ENCODE measurements at regions not wholly inside any gene's neighbourhood (a gene's known extent, or its start where the extent isn't known, plus 50 kb on each side); places are given as distances from the start of the nearest gene placed in this dataset.

DNA sequence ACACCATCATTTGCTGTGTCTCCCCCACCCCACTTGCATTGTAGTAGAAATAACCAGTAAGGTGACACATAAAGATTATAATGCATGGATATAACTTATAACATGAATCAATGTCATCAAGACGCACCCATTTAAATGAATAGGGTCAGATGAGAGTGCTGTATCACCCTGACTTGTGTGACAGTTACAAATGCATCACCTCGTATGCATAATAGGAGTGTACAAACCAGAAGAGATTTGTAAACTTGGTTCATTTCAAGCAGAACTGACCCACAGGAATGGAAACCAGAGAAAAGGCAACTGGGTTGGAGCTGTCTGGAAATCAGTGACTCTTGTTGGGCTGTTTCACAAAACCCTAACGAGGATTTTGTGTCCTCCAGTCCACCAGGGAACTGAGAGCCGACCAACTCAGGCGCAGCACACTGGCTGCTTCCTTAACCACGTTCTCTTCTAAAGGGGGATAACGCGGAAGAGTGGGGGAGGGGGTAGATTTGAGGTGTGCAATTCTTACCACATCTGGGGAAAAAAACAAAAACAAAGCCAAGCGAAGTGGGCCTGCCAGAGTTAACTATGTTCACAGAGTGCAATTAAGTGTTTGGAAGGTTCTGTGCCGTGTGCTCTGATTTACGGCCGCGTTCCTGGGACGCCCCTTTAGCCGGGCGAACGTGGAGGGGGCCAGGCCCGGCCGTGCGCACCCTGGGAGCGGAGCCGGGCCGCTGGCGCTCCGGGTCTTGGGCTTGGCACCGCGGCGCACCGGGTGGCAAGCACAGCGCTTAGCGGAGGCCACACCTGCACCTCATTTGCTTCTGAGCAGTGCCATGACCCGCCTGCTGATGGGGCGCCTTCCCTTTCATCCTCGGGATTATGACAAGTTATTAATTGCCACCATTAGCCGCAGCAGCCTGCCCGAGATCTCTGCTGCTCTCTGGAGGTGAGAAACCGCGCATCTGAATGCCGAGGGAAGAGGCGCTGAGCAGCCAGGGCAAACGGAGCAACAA is 248.8 kb upstream of the FOXD3 start:
- TF ChIP-seq, protein P1, sequence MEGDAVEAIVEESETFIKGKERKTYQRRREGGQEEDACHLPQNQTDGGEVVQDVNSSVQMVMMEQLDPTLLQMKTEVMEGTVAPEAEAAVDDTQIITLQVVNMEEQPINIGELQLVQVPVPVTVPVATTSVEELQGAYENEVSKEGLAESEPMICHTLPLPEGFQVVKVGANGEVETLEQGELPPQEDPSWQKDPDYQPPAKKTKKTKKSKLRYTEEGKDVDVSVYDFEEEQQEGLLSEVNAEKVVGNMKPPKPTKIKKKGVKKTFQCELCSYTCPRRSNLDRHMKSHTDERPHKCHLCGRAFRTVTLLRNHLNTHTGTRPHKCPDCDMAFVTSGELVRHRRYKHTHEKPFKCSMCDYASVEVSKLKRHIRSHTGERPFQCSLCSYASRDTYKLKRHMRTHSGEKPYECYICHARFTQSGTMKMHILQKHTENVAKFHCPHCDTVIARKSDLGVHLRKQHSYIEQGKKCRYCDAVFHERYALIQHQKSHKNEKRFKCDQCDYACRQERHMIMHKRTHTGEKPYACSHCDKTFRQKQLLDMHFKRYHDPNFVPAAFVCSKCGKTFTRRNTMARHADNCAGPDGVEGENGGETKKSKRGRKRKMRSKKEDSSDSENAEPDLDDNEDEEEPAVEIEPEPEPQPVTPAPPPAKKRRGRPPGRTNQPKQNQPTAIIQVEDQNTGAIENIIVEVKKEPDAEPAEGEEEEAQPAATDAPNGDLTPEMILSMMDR (IDR thresholded peaks at IDR 0.05 in 4 of 5, conservative IDR thresholded peaks at IDR 0.05 in 1 of 5) = no peak
- TF ChIP-seq POLR2A (IDR thresholded peaks at IDR 0.05) = no peak
- intact Hi-C loops (cut with DNase I; ENCODE audit: low total_unique reads) (no loop called here), in situ Hi-C loops (cut with MboI; ENCODE audit: low sequenced_read_pairs in 4 of 4) (no loop called here)
- Histone ChIP-seq H3K4me3 (peak overlapping the region in 1 of 4 donors; percentile 40), H3K27ac (no peak overlapping the region), H3K27me3 (peaks cover 0 to 32% (median 22%) of the 10 kb centered on the region in 3 donors), H3K9me3 (peaks cover 0 to 4% (median 0%) of the 10 kb centered on the region in 3 donors), H3K4me1 (no peaks in the 10 kb centered on the region), H3K36me3 (no peaks in the 10 kb centered on the region)
- DNase-seq (no peak), ATAC-seq (no peak)

DNA sequence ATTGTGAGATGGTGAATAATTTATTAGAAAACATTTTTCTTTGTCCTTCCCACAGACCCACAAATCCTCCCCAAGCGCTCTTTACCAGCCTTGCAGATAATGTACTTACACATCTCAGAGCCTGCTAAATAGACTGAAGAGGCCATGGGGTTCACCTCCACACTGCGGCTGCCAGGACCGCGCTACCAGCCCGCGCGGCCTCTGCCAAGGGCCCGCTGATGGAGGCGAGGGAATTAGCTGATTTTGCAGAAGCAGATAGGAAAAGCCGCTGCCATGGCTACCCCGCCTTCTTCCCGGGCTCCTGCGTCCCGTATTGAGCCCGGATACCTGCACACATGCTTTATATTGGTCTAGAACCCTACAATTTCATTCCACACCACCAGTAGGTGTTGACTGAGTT is 248.0 kb upstream of the FOXD3 start:
- Histone ChIP-seq H3K27ac (no peak overlapping the region), H3K27me3 (peaks cover 0 to 32% (median 22%) of the 10 kb centered on the region in 3 donors), H3K4me3 (peak overlapping the region in 1 of 4 donors; percentile 40), H3K4me1 (no peaks in the 10 kb centered on the region), H3K9me3 (peaks cover 0 to 4% (median 0%) of the 10 kb centered on the region in 3 donors), H3K36me3 (no peaks in the 10 kb centered on the region)
- ATAC-seq = no peak
- intact Hi-C loops (cut with DNase I; ENCODE audit: low total_unique reads) = no loop called here
- TF ChIP-seq POLR2A (IDR thresholded peaks at IDR 0.05) = no peak
- TF ChIP-seq, protein P1 (IDR thresholded peaks at IDR 0.05 in 4 of 5, conservative IDR thresholded peaks at IDR 0.05 in 1 of 5) = no peak
- in situ Hi-C loops (cut with MboI; ENCODE audit: low sequenced_read_pairs in 4 of 4) = no loop called here
- no peak for DNase-seq

DNA sequence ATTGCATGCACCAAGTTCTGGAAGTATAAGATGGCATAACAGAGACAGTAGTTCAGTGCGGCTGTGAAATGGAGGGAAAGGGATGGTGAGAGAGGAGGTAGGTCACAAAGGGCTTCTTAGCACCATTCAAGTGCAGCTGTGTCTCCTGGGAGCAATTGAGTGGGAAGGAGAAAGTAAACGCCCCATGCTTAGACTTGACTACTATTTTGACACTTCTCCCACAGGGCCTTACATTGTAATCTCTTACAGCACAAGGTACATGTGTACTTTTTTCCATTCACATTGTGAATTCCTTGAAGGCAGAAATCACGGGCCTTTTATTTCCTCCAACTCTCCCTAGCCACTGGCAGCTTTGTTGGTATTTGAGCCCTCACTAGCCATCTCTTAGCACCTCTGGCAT is 239.6 kb upstream of the FOXD3 start:
- no peak overlapping the region for H3K27ac ChIP-seq
- H3K9me3 ChIP-seq = no peaks in the 10 kb centered on the region
- intact Hi-C loops (cut with DNase I; ENCODE audit: low total_unique reads) (no loop called here), in situ Hi-C loops (cut with MboI; ENCODE audit: low sequenced_read_pairs in 4 of 4) (no loop called here)
- TF ChIP-seq POLR2A (IDR thresholded peaks at IDR 0.05) = no peak
- TF ChIP-seq, protein P1 (IDR thresholded peaks at IDR 0.05 in 4 of 5, conservative IDR thresholded peaks at IDR 0.05 in 1 of 5) = no peak
- H3K4me1 ChIP-seq = no peaks in the 10 kb centered on the region
- ATAC-seq (no peak), DNase-seq (no peak)
- H3K36me3 ChIP-seq = no peaks in the 10 kb centered on the region
- H3K4me3 ChIP-seq = no peak overlapping the region
- H3K27me3 ChIP-seq = no peaks in the 10 kb centered on the region

DNA sequence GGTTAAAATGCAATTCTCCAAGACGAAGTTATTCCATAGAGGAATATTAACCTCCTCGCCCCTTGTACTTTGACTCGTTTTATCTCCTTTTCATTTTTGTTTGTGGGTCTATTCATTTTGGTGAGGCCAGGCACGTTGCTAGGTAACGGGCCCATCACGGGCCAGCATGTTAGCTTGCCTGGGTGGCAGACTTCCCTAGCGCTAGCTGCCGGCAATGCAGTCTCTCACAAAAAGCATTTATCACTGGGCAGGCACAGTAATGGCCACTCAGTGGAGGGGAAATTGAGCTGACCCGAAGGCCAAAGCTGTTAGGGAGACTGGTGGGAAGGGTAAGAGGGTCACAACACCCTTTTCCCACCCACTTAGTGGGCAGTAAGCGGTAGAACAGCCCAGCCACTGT is 234.4 kb upstream of the FOXD3 start:
- Histone ChIP-seq H3K9me3 (no peaks in the 10 kb centered on the region), H3K36me3 (no peaks in the 10 kb centered on the region), H3K27ac (no peak overlapping the region), H3K4me3 (no peak overlapping the region), H3K4me1 (no peaks in the 10 kb centered on the region), H3K27me3 (no peaks in the 10 kb centered on the region)
- intact Hi-C loops (cut with DNase I; ENCODE audit: low total_unique reads) (no loop called here), in situ Hi-C loops (cut with MboI; ENCODE audit: low sequenced_read_pairs in 4 of 4) (no loop called here)
- no peak for TF ChIP-seq POLR2A (IDR thresholded peaks at IDR 0.05)
- TF ChIP-seq, protein P1 (IDR thresholded peaks at IDR 0.05 in 4 of 5, conservative IDR thresholded peaks at IDR 0.05 in 1 of 5) = no peak
- ATAC-seq = no peak
- DNase-seq = no peak

All from gastrocnemius medialis (tissue), 4 donors.